Tibial nerve (tissue), 4 donors: ENCODE measurements at regions not wholly inside any gene's neighbourhood (a gene's known extent, or its start where the extent isn't known, plus 50 kb on each side); places are given as distances from the start of the nearest gene placed in this dataset.

Source experiments
- EP300 ChIP-seq, 2 donors: sonication (generic); formaldehyde crosslinking; IDR thresholded peaks; one replicate each; pipeline ENCODE4 v1.6.1; 2017; ENCODE audit warnings: antibody characterized with exemption in 2 of 2, mild to moderate bottlenecking in 1 of 2
- POLR2A ChIP-seq, 2 donors: fragments of 450-650 bp; IDR thresholded peaks; one replicate each; pipeline ENCODE4 v1.6.1; 2017; ENCODE audit warnings: antibody characterized with exemption in 2 of 2, mild to moderate bottlenecking in 2 of 2, moderate library complexity in 2 of 2
- TF ChIP-seq, protein P1 (sequence below), 5 experiments: fragments of 200-600 bp in 3 of 5; fragments of 450-650 bp in 2 of 5; sonication (generic) in 3 of 5; IDR thresholded peaks; one replicate each; pipeline ENCODE4 v1.5.1; 2016 to 2019; ENCODE audit warnings: antibody characterized with exemption in 5 of 5, mild to moderate bottlenecking in 3 of 5, moderate library complexity in 2 of 5

DNA sequence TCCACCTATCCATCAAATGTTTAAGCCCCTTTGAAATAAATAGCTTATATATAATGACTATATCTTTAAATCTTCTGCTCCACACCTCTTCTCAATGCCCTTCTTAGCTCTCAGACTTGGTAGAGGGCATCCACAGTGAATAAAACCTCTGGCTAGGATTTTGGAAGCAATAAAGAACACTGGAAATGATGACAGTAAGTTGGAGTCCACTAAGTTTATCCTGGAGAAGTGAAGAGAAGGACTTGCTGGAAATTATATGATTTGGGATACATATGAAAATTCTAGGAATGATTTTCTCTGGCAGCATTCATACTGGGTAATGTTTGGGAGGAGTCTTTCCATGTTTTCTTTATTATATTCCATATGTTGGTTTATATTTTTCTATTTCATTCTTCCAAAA, 133.5 kb upstream of the KL start:
- TF ChIP-seq POLR2A (IDR thresholded peaks at IDR 0.05) (no peak), EP300 (IDR thresholded peaks at IDR 0.05) (no peak)
- TF ChIP-seq, protein P1, sequence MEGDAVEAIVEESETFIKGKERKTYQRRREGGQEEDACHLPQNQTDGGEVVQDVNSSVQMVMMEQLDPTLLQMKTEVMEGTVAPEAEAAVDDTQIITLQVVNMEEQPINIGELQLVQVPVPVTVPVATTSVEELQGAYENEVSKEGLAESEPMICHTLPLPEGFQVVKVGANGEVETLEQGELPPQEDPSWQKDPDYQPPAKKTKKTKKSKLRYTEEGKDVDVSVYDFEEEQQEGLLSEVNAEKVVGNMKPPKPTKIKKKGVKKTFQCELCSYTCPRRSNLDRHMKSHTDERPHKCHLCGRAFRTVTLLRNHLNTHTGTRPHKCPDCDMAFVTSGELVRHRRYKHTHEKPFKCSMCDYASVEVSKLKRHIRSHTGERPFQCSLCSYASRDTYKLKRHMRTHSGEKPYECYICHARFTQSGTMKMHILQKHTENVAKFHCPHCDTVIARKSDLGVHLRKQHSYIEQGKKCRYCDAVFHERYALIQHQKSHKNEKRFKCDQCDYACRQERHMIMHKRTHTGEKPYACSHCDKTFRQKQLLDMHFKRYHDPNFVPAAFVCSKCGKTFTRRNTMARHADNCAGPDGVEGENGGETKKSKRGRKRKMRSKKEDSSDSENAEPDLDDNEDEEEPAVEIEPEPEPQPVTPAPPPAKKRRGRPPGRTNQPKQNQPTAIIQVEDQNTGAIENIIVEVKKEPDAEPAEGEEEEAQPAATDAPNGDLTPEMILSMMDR (IDR thresholded peaks at IDR 0.05): no peak
